HepG2 (cell line): ENCODE measurements at regions not wholly inside any gene's neighbourhood (a gene's known extent, or its start where the extent isn't known, plus 50 kb on each side); places are given as distances from the start of the nearest gene placed in this dataset.

Experiments
- ATAC-seq: fragments of 200-7000 bp; cut with Tn5 transposase; 3 replicates; pipeline ENCODE4 v1.9.1; 2020; ENCODE audit warnings: mild to moderate bottlenecking, moderate library complexity
- BruUV-seq: library from RNA; stranded (reverse); fragments of 400-500 nt; replicated peaks from 2 replicates; lab custom pipeline; 2021; lab: Mats Ljungman, UMichigan
- CTCF ChIA-PET: fragments of 300-600 bp; formaldehyde crosslinking; extraction: SDS; loops from one replicate; lab custom pipeline; 2021; ENCODE audit warnings: low total read pairs, inconsistent platforms, low intra/inter-chr PET ratio; lab: Yijun Ruan, JAX
- POLR2A ChIA-PET: fragments of 350-600 bp; sonication (Branson Sonifier 250); formaldehyde crosslinking; loops from one replicate; lab custom pipeline; 2020; ENCODE audit warnings: antibody characterized with exemption, inconsistent platforms; lab: Yijun Ruan, JAX
- DNase-seq: peaks from one replicate; pipeline ENCODE4 v3.0.0-alpha.2; 2015; ENCODE audit warnings: low spot score
- FAIRE-seq: peaks from 3 replicates; lab custom pipeline; 2011; peaks lifted over from hg19 to GRCh38; lab: Jason Lieb, UNC
- H2AFZ ChIP-seq: one replicate; pipeline ENCODE4 v1.6.1; 2011; ENCODE audit warnings: low read length, inconsistent platforms
- H3K27ac ChIP-seq: fragments of 300-600 bp; 3 replicates; pipeline ENCODE4 v1.8.0; 2011; ENCODE audit warnings: mixed run types, mild to moderate bottlenecking, mixed read lengths, low read length, inconsistent platforms; ENCODE audit not compliant: insufficient read depth; ENCODE audit errors: extremely low read length
- H3K27me3 ChIP-seq, 2 experiments: fragments of 200-600 bp in 1 of 2; 2 replicates in 1 of 2; 3 replicates in 1 of 2; pipeline versions ENCODE4 v1.6.0 to v1.8.0; 2011; ENCODE audit warnings: low read length in 2 of 2, mild to moderate bottlenecking in 2 of 2, moderate library complexity in 2 of 2, inconsistent platforms in 1 of 2; ENCODE audit not compliant: insufficient read depth in 2 of 2, control insufficient read depth in 1 of 2
- H3K36me3 ChIP-seq, 2 experiments: fragments of 200-600 bp in 1 of 2; replicated peaks in 1 of 2; 2 replicates in 1 of 2; 3 replicates in 1 of 2; pipeline versions ENCODE4 v1.5.1 to v1.8.0; 2011; ENCODE audit warnings: low read length in 2 of 2, inconsistent platforms in 1 of 2; ENCODE audit not compliant: insufficient read depth in 2 of 2, control insufficient read depth in 1 of 2
- H3K4me1 ChIP-seq: 2 replicates; pipeline ENCODE4 v1.5.1; 2012; ENCODE audit warnings: low read length, inconsistent platforms; ENCODE audit not compliant: insufficient read depth
- H3K4me2 ChIP-seq: 2 replicates; pipeline ENCODE4 v1.6.0; 2011; ENCODE audit warnings: low read depth, low read length, inconsistent platforms
- H3K4me3 ChIP-seq, 3 experiments: fragments of 200-600 bp in 1 of 3; sonication (generic), shearing (Covaris generic) in 1 of 3; replicated peaks in 1 of 3; 2 replicates each; pipeline ENCODE4 v1.5.1; 2011 to 2016; ENCODE audit warnings: low read length in 3 of 3, inconsistent platforms in 2 of 3, low read depth in 2 of 3, mild to moderate bottlenecking in 2 of 3, control low read depth in 1 of 3, mixed read lengths in 1 of 3; ENCODE audit not compliant: insufficient read depth in 1 of 3
- H3K79me2 ChIP-seq: one replicate; pipeline ENCODE4 v1.6.1; 2011; ENCODE audit warnings: low read length, inconsistent platforms; ENCODE audit not compliant: insufficient read depth
- H3K9ac ChIP-seq: 2 replicates; pipeline ENCODE4 v1.6.0; 2011; ENCODE audit warnings: mild to moderate bottlenecking, low read depth, low read length, inconsistent platforms; ENCODE audit not compliant: insufficient read depth
- H3K9me3 ChIP-seq: 2 replicates; pipeline ENCODE4 v1.5.1; 2012; ENCODE audit warnings: mild to moderate bottlenecking, low read length
- H4K20me1 ChIP-seq: 2 replicates; pipeline ENCODE4 v1.6.0; 2011; ENCODE audit warnings: inconsistent platforms, mild to moderate bottlenecking, low read length, moderate library complexity; ENCODE audit not compliant: insufficient read depth
- BCL6 ChIP-seq: IDR thresholded peaks from 2 replicates; pipeline ENCODE4 v1.6.1; 2016; ENCODE audit warnings: missing genetic modification reagents, missing compliant biosample characterization
- SNRNP70 ChIP-seq: fragments of 200-400 bp; formaldehyde crosslinking; IDR thresholded peaks from 2 replicates; pipeline ENCODE4 v1.6.1; 2017; ENCODE audit warnings: mild to moderate bottlenecking, low read depth, low read length, moderate library complexity
- TCF12 ChIP-seq, 2 experiments: fragments of 450-650 bp in 1 of 2; sonication (generic) in 1 of 2; formaldehyde crosslinking in 1 of 2; IDR thresholded peaks; 2 replicates each; pipeline versions ENCODE4 v1.6.1 to v1.8.0; 2017 to 2022; ENCODE audit warnings: antibody characterized with exemption in 1 of 2, mild to moderate bottlenecking in 1 of 2, missing genetic modification reagents in 1 of 2, moderate library complexity in 1 of 2
- ZBTB40 ChIP-seq, 2 experiments: fragments of 450-650 bp in 1 of 2; sonication (generic) in 1 of 2; formaldehyde crosslinking in 1 of 2; IDR thresholded peaks; 2 replicates each; pipeline versions ENCODE4 v1.6.1 to v1.8.0; 2016 to 2022; ENCODE audit warnings: antibody characterized with exemption in 1 of 2, mild to moderate bottlenecking in 1 of 2, missing genetic modification reagents in 1 of 2
- ZBTB42 ChIP-seq: sonication (generic); formaldehyde crosslinking; IDR thresholded peaks from 2 replicates; pipeline ENCODE4 v1.5.0; 2020; ENCODE audit warnings: mild to moderate bottlenecking, missing genetic modification reagents
- ZBTB43 ChIP-seq: sonication (generic); formaldehyde crosslinking; conservative IDR thresholded peaks from 2 replicates; pipeline ENCODE4 v1.4.0; 2020; ENCODE audit warnings: missing genetic modification reagents
- ZNF101 ChIP-seq: sonication (generic); formaldehyde crosslinking; IDR thresholded peaks from 2 replicates; pipeline ENCODE4 v1.4.0; 2020; ENCODE audit warnings: mild to moderate bottlenecking, low read depth, missing genetic modification reagents, borderline replicate concordance
- ZNF251 ChIP-seq: sonication (generic); formaldehyde crosslinking; IDR thresholded peaks from 2 replicates; pipeline ENCODE4 v1.9.0; 2021; ENCODE audit warnings: mild to moderate bottlenecking, missing genetic modification reagents
- ZNF800 ChIP-seq: sonication (generic); formaldehyde crosslinking; IDR thresholded peaks from 2 replicates; pipeline ENCODE4 v1.4.0; 2020; ENCODE audit warnings: missing genetic modification reagents
- WGBS: methylation state at CpG from one replicate; pipeline ENCODE4 v1.1.6; 2017; ENCODE audit warnings: low lambda C conversion rate; 5-methylcytosine and 5-hydroxymethylcytosine counted together
- in situ Hi-C: cut with HindIII; loops from 2 replicates; pipeline ENCODE4 v1.10.0; 2017; ENCODE audit warnings: low pct_unique_long_range_greater_than_20kb; ENCODE audit not compliant: extremely low pct_ligation_motif_present
- intact Hi-C: fragments of 100-400 bp; cut with micrococcal nuclease; formaldehyde crosslinking; loops from one replicate; pipeline ENCODE4 v1.10.0; 2022; ENCODE audit not compliant: unreplicated experiment

- no peak for TF ChIP-seq ZNF800
Measured at GRCh38 chr21:27804515-27804914, 837.6 kb upstream of the ADAMTS5 start (continued).

- Histone ChIP-seq H3K4me3 (no peak overlapping the region), H3K27ac (no peak overlapping the region), H3K4me2 (no peak overlapping the region), H3K79me2 (no peaks in the 10 kb centered on the region), H3K27me3 (no peaks in the 10 kb centered on the region; a peak in 1 of 5 replicates), H3K9ac (no peak overlapping the region), H2AFZ (no peak overlapping the region), H4K20me1 (no peaks in the 10 kb centered on the region), H3K36me3 (no peaks in the 10 kb centered on the region), H3K9me3 (peaks cover 82% of the 10 kb centered on the region)
- in situ Hi-C loops, result no loop called here
- BruUV-seq, result no TSS peak
- POLR2A ChIA-PET, result no interaction called here
- DNase-seq, result no peak
- CTCF ChIA-PET, result no interaction called here
- intact Hi-C loops, result no loop called here
- WGBS, result 20% methylated on average over 2 of the region's 2 CpGs
- TF ChIP-seq BCL6 (CRISPR knock-in tag) (no peak), ZNF251 (CRISPR knock-in tag) (no peak), TCF12 (IDR thresholded peaks at IDR 0.05) (no peak), TCF12 (CRISPR knock-in tag; IDR thresholded peaks at IDR 0.05) (no peak), ZBTB43 (CRISPR knock-in tag) (no peak), ZNF101 (CRISPR knock-in tag) (no peak), ZBTB42 (CRISPR knock-in tag) (no peak), ZBTB40 (IDR thresholded peaks at IDR 0.05) (no peak), ZBTB40 (CRISPR knock-in tag; IDR thresholded peaks at IDR 0.05) (no peak), SNRNP70 (no peak)
- TF ChIP-seq, all 625 proteins: peak for 0
- H3K4me1 ChIP-seq, result no peaks in the 10 kb centered on the region
- FAIRE-seq (no peak), ATAC-seq (no peak)
Measured at GRCh38 chr21:27803571-27803970, 836.7 kb upstream of the ADAMTS5 start.
